ENCODE measurements at regions not wholly inside any gene's neighbourhood (a gene's known extent, or its start where the extent isn't known, plus 50 kb on each side); places are given as distances from the start of the nearest gene placed in this dataset.

DNA sequence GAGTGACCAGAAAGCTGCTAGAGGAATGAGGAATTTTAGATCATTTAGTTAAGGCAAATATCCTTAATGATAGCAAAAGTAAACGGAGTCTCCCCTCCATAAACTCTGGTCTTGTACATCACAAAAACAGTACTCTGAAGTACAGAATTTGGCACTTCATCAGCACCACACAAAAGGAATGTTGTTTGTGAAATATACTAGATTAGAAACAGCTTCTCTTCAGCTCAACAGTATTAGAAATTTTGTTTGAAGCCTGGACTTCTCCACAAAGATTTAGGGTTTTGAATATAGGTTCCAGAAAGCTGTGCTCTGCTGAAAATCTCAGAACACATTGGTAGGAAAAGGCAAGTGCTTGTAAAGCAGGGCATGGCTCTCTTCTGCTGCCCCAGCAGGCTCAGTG lies 135.1 kb upstream of the PTGFR start:
- H3K36me3 ChIP-seq (ENCODE audit: control insufficient read depth in 2 of 2, extremely low read depth in 1 of 2, insufficient read depth in 1 of 2, low read length in 1 of 2): no peaks in the 10 kb centered on the region
- H3K4me1 Mint-ChIP-seq: no peaks in the 10 kb centered on the region
- H3K9me3 Mint-ChIP-seq: peaks cover 0 to 2% (median 0%) of the 10 kb centered on the region in 3 donors
- H3K4me3 Mint-ChIP-seq: no peak overlapping the region
- no peaks in the 10 kb centered on the region for H3K4me1 ChIP-seq (ENCODE audit: control insufficient read depth in 1 of 2, extremely low read depth in 1 of 2, insufficient read depth in 2 of 2, low read length in 2 of 2)
- H3K27me3 Mint-ChIP-seq: peaks cover 0 to 16% of the 10 kb centered on the region in 2 donors
- WGBS (ENCODE audit: insufficient coverage): no CpG with 5 or more reads among the region's 1 CpG
- no peak overlapping the region for H3K4me3 ChIP-seq (ENCODE audit: control insufficient read depth in 1 of 2, extremely low read depth in 1 of 2, low read length in 1 of 2)
- CTCF ChIA-PET: no interaction called here
- no peak overlapping the region for H3K27ac Mint-ChIP-seq
- DNase-seq (no peak), ATAC-seq (replicated peaks in 1 of 4) (no peak)
- H3K27me3 ChIP-seq (replicated peaks in 1 of 2; ENCODE audit: control insufficient read depth in 2 of 2, extremely low read depth in 1 of 2, insufficient read depth in 2 of 2, low read length in 1 of 2): no peaks in the 10 kb centered on the region
- H3K36me3 Mint-ChIP-seq: no peaks in the 10 kb centered on the region
- no peaks in the 10 kb centered on the region for H3K9me3 ChIP-seq
- POLR2A ChIA-PET: interaction anchor here in 1 of 2 donors (0.5 kb wide), 1 partner anchor 371 kb away, joined by 3 read pairs; no protein-coding TSS in a partner anchor
- no peak overlapping the region for H3K27ac ChIP-seq (ENCODE audit: low read length)

DNA sequence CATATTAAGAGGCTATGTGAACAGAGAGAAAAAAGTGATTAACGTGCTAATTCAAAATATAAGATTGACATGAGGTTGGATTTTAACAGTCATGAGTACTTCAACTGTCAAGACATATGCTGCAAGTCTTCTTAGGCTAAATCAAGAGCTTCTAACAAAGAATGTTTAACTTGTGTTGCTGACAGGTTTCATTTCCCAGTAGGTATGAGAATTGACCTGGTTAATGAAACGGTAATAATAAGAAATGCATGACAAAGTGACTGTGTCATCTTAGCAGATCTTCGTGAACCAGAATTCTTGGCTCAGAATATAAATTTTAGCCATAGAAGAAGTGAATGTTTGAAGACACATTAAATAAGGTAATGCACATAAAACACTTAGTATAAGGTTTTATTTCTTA lies 132.6 kb upstream of the PTGFR start:
- Mint-ChIP-seq H3K9me3 (peaks cover 0 to 3% (median 0%) of the 10 kb centered on the region in 3 donors), H3K36me3 (no peaks in the 10 kb centered on the region), H3K4me3 (no peak overlapping the region), H3K4me1 (no peaks in the 10 kb centered on the region), H3K27me3 (peaks cover 0 to 17% of the 10 kb centered on the region in 2 donors), H3K27ac (no peak overlapping the region)
- H3K27me3 ChIP-seq (replicated peaks in 1 of 2; ENCODE audit: control insufficient read depth in 2 of 2, extremely low read depth in 1 of 2, insufficient read depth in 2 of 2, low read length in 1 of 2): no peaks in the 10 kb centered on the region
- H3K36me3 ChIP-seq (ENCODE audit: control insufficient read depth in 2 of 2, extremely low read depth in 1 of 2, insufficient read depth in 1 of 2, low read length in 1 of 2): no peaks in the 10 kb centered on the region
- ATAC-seq (replicated peaks in 1 of 4) (no peak), DNase-seq (no peak)
- H3K9me3 ChIP-seq: no peaks in the 10 kb centered on the region
- ChIA-PET POLR2A (no interaction called here), CTCF (no interaction called here)
- H3K4me1 ChIP-seq (ENCODE audit: control insufficient read depth in 1 of 2, extremely low read depth in 1 of 2, insufficient read depth in 2 of 2, low read length in 2 of 2): no peaks in the 10 kb centered on the region
- no peak overlapping the region for H3K4me3 ChIP-seq (ENCODE audit: control insufficient read depth in 1 of 2, extremely low read depth in 1 of 2, low read length in 1 of 2)
- H3K27ac ChIP-seq (ENCODE audit: low read length): no peak overlapping the region
- WGBS (ENCODE audit: insufficient coverage): 71% methylated on average over 1 of the region's 3 CpGs

DNA sequence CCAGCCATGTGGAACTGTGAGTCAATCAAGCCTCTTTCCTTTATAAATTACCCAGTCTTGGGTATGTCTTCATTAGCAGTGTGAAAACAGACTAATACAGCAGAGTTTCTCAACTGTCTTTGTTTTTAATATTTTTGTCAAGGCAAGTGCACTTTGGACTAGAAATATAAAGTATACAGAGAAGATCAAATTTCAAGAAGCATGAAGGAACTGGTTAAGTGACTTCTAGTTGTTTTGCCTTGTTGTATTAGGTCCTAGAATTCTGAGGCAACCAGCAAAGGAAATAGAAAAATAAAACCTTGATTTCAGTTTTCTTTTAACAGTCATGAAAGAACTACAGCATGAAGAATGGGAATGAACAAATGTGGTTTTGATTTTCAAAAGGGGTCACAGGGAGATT lies 131.1 kb upstream of the PTGFR start:
- H3K4me1 Mint-ChIP-seq: no peaks in the 10 kb centered on the region
- ATAC-seq (replicated peaks in 1 of 4) (no peak), DNase-seq (no peak)
- H3K36me3 ChIP-seq (ENCODE audit: control insufficient read depth in 2 of 2, extremely low read depth in 1 of 2, insufficient read depth in 1 of 2, low read length in 1 of 2): no peaks in the 10 kb centered on the region
- H3K4me1 ChIP-seq (ENCODE audit: control insufficient read depth in 1 of 2, extremely low read depth in 1 of 2, insufficient read depth in 2 of 2, low read length in 2 of 2): no peaks in the 10 kb centered on the region
- H3K27me3 ChIP-seq (replicated peaks in 1 of 2; ENCODE audit: control insufficient read depth in 2 of 2, extremely low read depth in 1 of 2, insufficient read depth in 2 of 2, low read length in 1 of 2): no peaks in the 10 kb centered on the region
- peaks cover 0 to 3% (median 0%) of the 10 kb centered on the region in 3 donors for H3K9me3 Mint-ChIP-seq
- no peaks in the 10 kb centered on the region for H3K9me3 ChIP-seq
- no peak overlapping the region for H3K4me3 ChIP-seq (ENCODE audit: control insufficient read depth in 1 of 2, extremely low read depth in 1 of 2, low read length in 1 of 2)
- peaks cover 0 to 17% of the 10 kb centered on the region in 2 donors for H3K27me3 Mint-ChIP-seq
- no peak overlapping the region for H3K27ac Mint-ChIP-seq
- H3K27ac ChIP-seq (ENCODE audit: low read length): no peak overlapping the region
- H3K36me3 Mint-ChIP-seq: no peaks in the 10 kb centered on the region
- no peak overlapping the region for H3K4me3 Mint-ChIP-seq
- ChIA-PET POLR2A (no interaction called here), CTCF (interaction anchor here in 1 of 2 donors (0.6 kb wide), 2 partner anchors 712 to 1726 kb away, joined by 3 read pairs; no protein-coding TSS in a partner anchor)

DNA sequence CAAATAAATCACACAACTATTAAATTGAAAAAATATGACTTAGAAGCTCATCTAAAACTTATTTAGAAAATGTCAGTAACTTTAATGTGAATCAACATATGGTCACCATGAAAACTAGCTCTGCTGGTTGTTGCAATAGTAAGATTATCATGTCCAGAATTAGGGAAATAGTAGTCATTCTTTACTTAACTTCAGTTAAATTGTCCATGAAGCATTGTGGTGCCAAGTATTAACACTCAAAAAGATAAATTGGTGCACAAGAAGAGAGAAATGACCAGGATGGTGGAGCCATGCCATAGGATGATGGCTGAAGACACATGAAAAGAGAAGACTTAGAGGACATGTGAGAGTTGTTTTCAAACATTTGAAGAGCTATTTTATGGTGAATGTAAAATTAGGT lies 130.2 kb upstream of the PTGFR start:
- Mint-ChIP-seq H3K4me3 (no peak overlapping the region), H3K4me1 (no peaks in the 10 kb centered on the region), H3K27ac (no peak overlapping the region), H3K27me3 (peaks cover 0 to 20% of the 10 kb centered on the region in 2 donors), H3K9me3 (peaks cover 0 to 3% (median 0%) of the 10 kb centered on the region in 3 donors), H3K36me3 (no peaks in the 10 kb centered on the region)
- H3K36me3 ChIP-seq (ENCODE audit: control insufficient read depth in 2 of 2, extremely low read depth in 1 of 2, insufficient read depth in 1 of 2, low read length in 1 of 2): no peaks in the 10 kb centered on the region
- H3K27ac ChIP-seq (ENCODE audit: low read length): no peak overlapping the region
- DNase-seq (no peak), ATAC-seq (replicated peaks in 1 of 4) (no peak)
- H3K4me1 ChIP-seq (ENCODE audit: control insufficient read depth in 1 of 2, extremely low read depth in 1 of 2, insufficient read depth in 2 of 2, low read length in 2 of 2): no peaks in the 10 kb centered on the region
- ChIA-PET CTCF (interaction anchor here in 1 of 2 donors (0.6 kb wide), 1 partner anchor 397 kb away, joined by 3 read pairs; no protein-coding TSS in a partner anchor), POLR2A (interaction anchor here in 1 of 2 donors (0.8 kb wide), 1 partner anchor 23 kb away, joined by 3 read pairs; no protein-coding TSS in a partner anchor)
- H3K9me3 ChIP-seq: no peaks in the 10 kb centered on the region
- no peak overlapping the region for H3K4me3 ChIP-seq (ENCODE audit: control insufficient read depth in 1 of 2, extremely low read depth in 1 of 2, low read length in 1 of 2)
- H3K27me3 ChIP-seq (replicated peaks in 1 of 2; ENCODE audit: control insufficient read depth in 2 of 2, extremely low read depth in 1 of 2, insufficient read depth in 2 of 2, low read length in 1 of 2): no peaks in the 10 kb centered on the region

DNA sequence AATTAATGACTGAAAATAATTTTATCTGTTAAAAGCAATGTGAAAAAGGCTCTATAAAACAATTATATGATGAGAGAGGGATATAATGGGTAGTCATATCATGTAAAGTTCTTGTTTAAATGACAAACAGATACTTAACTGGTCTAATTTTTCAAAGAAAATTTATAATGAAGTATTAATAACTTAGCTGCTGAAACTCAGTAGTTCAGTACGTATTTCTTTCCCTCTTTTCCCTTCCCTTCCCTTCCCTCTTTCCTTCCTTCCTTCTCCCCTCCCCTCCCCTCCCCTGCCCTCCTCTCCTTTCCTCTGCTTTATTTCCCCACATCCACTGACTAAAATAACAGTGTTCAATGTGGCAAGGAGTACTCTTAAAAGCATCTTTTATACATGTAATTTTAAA lies 123.1 kb upstream of the PTGFR start:
- Histone ChIP-seq H3K36me3 (ENCODE audit: control insufficient read depth in 2 of 2, extremely low read depth in 1 of 2, insufficient read depth in 1 of 2, low read length in 1 of 2) (no peaks in the 10 kb centered on the region), H3K4me1 (ENCODE audit: control insufficient read depth in 1 of 2, extremely low read depth in 1 of 2, insufficient read depth in 2 of 2, low read length in 2 of 2) (no peaks in the 10 kb centered on the region), H3K9me3 (no peaks in the 10 kb centered on the region), H3K27me3 (replicated peaks in 1 of 2; ENCODE audit: control insufficient read depth in 2 of 2, extremely low read depth in 1 of 2, insufficient read depth in 2 of 2, low read length in 1 of 2) (no peaks in the 10 kb centered on the region), H3K27ac (ENCODE audit: low read length) (no peak overlapping the region), H3K4me3 (ENCODE audit: control insufficient read depth in 1 of 2, extremely low read depth in 1 of 2, low read length in 1 of 2) (no peak overlapping the region)
- ChIA-PET POLR2A (interaction anchor here in 1 of 2 donors (0.6 kb wide), 1 partner anchor 1557 kb away, joined by 3 read pairs; no protein-coding TSS in a partner anchor), CTCF (no interaction called here)
- WGBS (ENCODE audit: insufficient coverage): no CpG with 5 or more reads among the region's 1 CpG
- H3K4me1 Mint-ChIP-seq: no peaks in the 10 kb centered on the region
- no peaks in the 10 kb centered on the region for H3K36me3 Mint-ChIP-seq
- H3K27me3 Mint-ChIP-seq: peaks cover 0 to 13% of the 10 kb centered on the region in 2 donors
- no peak for DNase-seq
- no peak overlapping the region for H3K4me3 Mint-ChIP-seq
- ATAC-seq (replicated peaks in 1 of 4): no peak
- no peaks in the 10 kb centered on the region for H3K9me3 Mint-ChIP-seq
- H3K27ac Mint-ChIP-seq: no peak overlapping the region

DNA sequence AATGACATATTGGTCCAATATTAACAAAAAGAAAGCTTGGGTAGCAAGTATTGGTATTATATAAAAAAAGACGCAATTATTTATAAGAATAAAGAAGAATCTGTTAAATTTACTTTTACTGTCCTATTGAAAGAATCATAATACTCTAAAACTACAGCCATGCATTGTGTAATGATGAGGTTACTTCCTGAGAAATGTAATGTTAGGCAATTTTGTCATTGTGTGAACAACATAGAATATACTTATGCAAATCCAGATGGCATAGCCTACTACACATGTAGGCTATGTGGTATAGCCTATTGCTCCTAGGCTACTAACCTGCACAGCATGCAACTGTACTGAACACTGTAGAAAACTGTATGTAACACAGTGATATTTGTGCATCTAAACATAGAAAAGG lies 121.2 kb upstream of the PTGFR start:
- Histone ChIP-seq H3K36me3 (ENCODE audit: control insufficient read depth in 2 of 2, extremely low read depth in 1 of 2, insufficient read depth in 1 of 2, low read length in 1 of 2) (no peaks in the 10 kb centered on the region), H3K27me3 (replicated peaks in 1 of 2; ENCODE audit: control insufficient read depth in 2 of 2, extremely low read depth in 1 of 2, insufficient read depth in 2 of 2, low read length in 1 of 2) (no peaks in the 10 kb centered on the region), H3K27ac (ENCODE audit: low read length) (no peak overlapping the region), H3K4me1 (ENCODE audit: control insufficient read depth in 1 of 2, extremely low read depth in 1 of 2, insufficient read depth in 2 of 2, low read length in 2 of 2) (no peaks in the 10 kb centered on the region), H3K4me3 (ENCODE audit: control insufficient read depth in 1 of 2, extremely low read depth in 1 of 2, low read length in 1 of 2) (no peak overlapping the region), H3K9me3 (no peaks in the 10 kb centered on the region)
- peaks cover 0 to 17% of the 10 kb centered on the region in 2 donors for H3K27me3 Mint-ChIP-seq
- H3K9me3 Mint-ChIP-seq: no peaks in the 10 kb centered on the region
- H3K4me3 Mint-ChIP-seq: no peak overlapping the region
- CTCF ChIA-PET: no interaction called here
- no CpG with 5 or more reads among the region's 1 CpG for WGBS (ENCODE audit: insufficient coverage)
- DNase-seq (no peak), ATAC-seq (replicated peaks in 1 of 4) (no peak)
- H3K4me1 Mint-ChIP-seq: no peaks in the 10 kb centered on the region
- POLR2A ChIA-PET: interaction anchor here in 1 of 2 donors (0.6 kb wide), 1 partner anchor 1320 kb away, joined by 3 read pairs; no protein-coding TSS in a partner anchor
- H3K27ac Mint-ChIP-seq: no peak overlapping the region
- no peaks in the 10 kb centered on the region for H3K36me3 Mint-ChIP-seq

DNA sequence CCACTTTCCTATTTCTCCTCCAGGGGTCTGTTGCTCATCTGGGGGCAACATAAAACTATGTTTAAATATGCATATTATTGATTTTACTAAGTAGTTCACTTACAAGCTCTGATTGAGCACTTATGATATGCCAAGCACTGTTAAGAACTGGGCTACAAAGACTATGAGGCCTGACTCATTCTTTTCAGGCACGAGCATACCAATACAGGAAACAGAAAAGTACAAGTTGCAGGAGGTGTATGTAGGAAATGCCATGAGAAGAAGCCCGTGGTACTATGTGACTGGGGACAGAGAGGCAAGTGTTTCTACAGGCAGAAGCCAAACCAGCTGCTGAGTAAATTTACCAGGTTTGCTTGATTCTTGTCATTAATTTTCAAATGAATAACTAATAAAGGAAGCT lies 120.4 kb upstream of the PTGFR start:
- WGBS (ENCODE audit: insufficient coverage): no CpG with 5 or more reads among the region's 2 CpGs
- DNase-seq: no peak
- no peaks in the 10 kb centered on the region for H3K9me3 Mint-ChIP-seq
- H3K27ac ChIP-seq (ENCODE audit: low read length): no peak overlapping the region
- H3K27ac Mint-ChIP-seq: no peak overlapping the region
- no peaks in the 10 kb centered on the region for H3K36me3 Mint-ChIP-seq
- H3K4me3 Mint-ChIP-seq: no peak overlapping the region
- H3K4me3 ChIP-seq (ENCODE audit: control insufficient read depth in 1 of 2, extremely low read depth in 1 of 2, low read length in 1 of 2): no peak overlapping the region
- H3K36me3 ChIP-seq (ENCODE audit: control insufficient read depth in 2 of 2, extremely low read depth in 1 of 2, insufficient read depth in 1 of 2, low read length in 1 of 2): no peaks in the 10 kb centered on the region
- no peaks in the 10 kb centered on the region for H3K4me1 ChIP-seq (ENCODE audit: control insufficient read depth in 1 of 2, extremely low read depth in 1 of 2, insufficient read depth in 2 of 2, low read length in 2 of 2)
- peaks cover 0 to 11% of the 10 kb centered on the region in 2 donors for H3K27me3 Mint-ChIP-seq
- ChIA-PET POLR2A (no interaction called here), CTCF (no interaction called here)
- no peaks in the 10 kb centered on the region for H3K9me3 ChIP-seq
- no peaks in the 10 kb centered on the region for H3K27me3 ChIP-seq (replicated peaks in 1 of 2; ENCODE audit: control insufficient read depth in 2 of 2, extremely low read depth in 1 of 2, insufficient read depth in 2 of 2, low read length in 1 of 2)
- H3K4me1 Mint-ChIP-seq: no peaks in the 10 kb centered on the region
- ATAC-seq (replicated peaks in 1 of 4): no peak
